Hippocampal formation (tissue), 2 donors: ENCODE measurements at regions not wholly inside any gene's neighbourhood (a gene's known extent, or its start where the extent isn't known, plus 50 kb on each side); places are given as distances from the start of the nearest gene placed in this dataset.
A peak's percentile ranks its signal among the peaks of the same experiment; 100 is the strongest.

ENCODE experiments used
- DNase-seq, 2 donors: peaks; one replicate each; lab custom pipeline; 2025; lab: John Stamatoyannopoulos, UW

GRCh38 chrX:110430293-110431076 lies 71.8 kb downstream of the RTL9 start:
- no peak for DNase-seq

GRCh38 chrX:110432091-110432905 lies 73.7 kb downstream of the RTL9 start:
- DNase-seq = no peak

GRCh38 chrX:110432906-110433215 lies 74.2 kb downstream of the RTL9 start:
- no peak for DNase-seq

- no peak for DNase-seq
These were observed 76.5 kb downstream of the RTL9 start for GRCh38 chrX:110435196-110435595.

- DNase-seq = no peak
These were observed 77.9 kb downstream of the RTL9 start for GRCh38 chrX:110436523-110436922.

GRCh38 chrX:110437686-110438085 lies 79.0 kb downstream of the RTL9 start:
- no peak for DNase-seq

GRCh38 chrX:110440016-110440805 lies 81.6 kb downstream of the RTL9 start:
- DNase-seq = no peak

- no peak for DNase-seq
These were observed 84.0 kb downstream of the RTL9 start for GRCh38 chrX:110442635-110443034.

- DNase-seq = no peak
These were observed 86.3 kb downstream of the RTL9 start for GRCh38 chrX:110444996-110445395.

GRCh38 chrX:110448459-110448858 lies 89.8 kb downstream of the RTL9 start:
- DNase-seq = no peak

- no peak for DNase-seq
These were observed 90.7 kb downstream of the RTL9 start for GRCh38 chrX:110449312-110449711.

GRCh38 chrX:110450050-110450449 lies 91.4 kb downstream of the RTL9 start:
- peak; percentile 62 to 70 for DNase-seq

GRCh38 chrX:110454336-110454735 lies 95.7 kb downstream of the RTL9 start:
- DNase-seq = peak in 1 of 2 donors; percentile 11

GRCh38 chrX:110462957-110463356 lies 104.3 kb downstream of the RTL9 start:
- no peak for DNase-seq

GRCh38 chrX:110466790-110467189 lies 108.1 kb downstream of the RTL9 start:
- DNase-seq = no peak

GRCh38 chrX:110472265-110472664 lies 113.6 kb downstream of the RTL9 start:
- DNase-seq = no peak

- no peak for DNase-seq
These were observed 119.1 kb downstream of the RTL9 start for GRCh38 chrX:110477593-110478228.

GRCh38 chrX:110491846-110492620 lies 133.4 kb downstream of the RTL9 start:
- no peak for DNase-seq

GRCh38 chrX:110504947-110505346 lies 146.3 kb downstream of the RTL9 start:
- DNase-seq = no peak

- no peak for DNase-seq
These were observed 151.3 kb downstream of the RTL9 start for GRCh38 chrX:110509755-110510532.
